Nephron (organoid): ENCODE measurements at regions not wholly inside any gene's neighbourhood (a gene's known extent, or its start where the extent isn't known, plus 50 kb on each side); places are given as distances from the start of the nearest gene placed in this dataset.

ENCODE experiments used
- H3K27ac Mint-ChIP-seq, 3 experiments: 2 replicates each; pipeline ENCODE4 v1.8.0; 2020; ENCODE audit warnings: mixed read lengths in 3 of 3, mild to moderate bottlenecking in 2 of 3, moderate library complexity in 1 of 3
- H3K27me3 Mint-ChIP-seq: 2 replicates; pipeline ENCODE4 v1.8.0; 2021; ENCODE audit warnings: low read depth, mild to moderate bottlenecking, moderate library complexity, mixed read lengths
- H3K36me3 Mint-ChIP-seq: 2 replicates; pipeline ENCODE4 v1.8.0; 2020; ENCODE audit warnings: low read depth, mixed read lengths
- H3K4me1 Mint-ChIP-seq: 2 replicates; pipeline ENCODE4 v1.8.0; 2020; ENCODE audit warnings: mixed read lengths
- H3K4me3 Mint-ChIP-seq, 3 experiments: 2 replicates each; pipeline ENCODE4 v1.8.0; 2020; ENCODE audit warnings: mild to moderate bottlenecking in 3 of 3, mixed read lengths in 3 of 3, moderate library complexity in 2 of 3
- H3K9me3 Mint-ChIP-seq: 2 replicates; pipeline ENCODE4 v1.8.0; 2020; ENCODE audit warnings: mixed read lengths
- CTCF ChIP-seq, 3 experiments: fragments of 200-600 bp; sonication (generic); IDR thresholded peaks; one replicate each; pipeline ENCODE4 v1.5.0; 2021; ENCODE audit warnings: antibody characterized with exemption in 3 of 3; ENCODE audit not compliant: unreplicated experiment in 3 of 3

GRCh38 chr2:40803900-40804299, 352.0 kb upstream of the SLC8A1 start:
- H3K4me1 Mint-ChIP-seq = no peaks in the 10 kb centered on the region
- peaks cover 5% of the 10 kb centered on the region for H3K27me3 Mint-ChIP-seq
- H3K36me3 Mint-ChIP-seq = no peaks in the 10 kb centered on the region
- no peaks in the 10 kb centered on the region for H3K9me3 Mint-ChIP-seq
- no peak overlapping the region for H3K4me3 Mint-ChIP-seq
- no peak overlapping the region for H3K27ac Mint-ChIP-seq
- TF ChIP-seq CTCF (IDR thresholded peaks at IDR 0.05; ENCODE audit: unreplicated experiment in 3 of 3) = no peak

GRCh38 chr2:40809156-40809555, 357.3 kb upstream of the SLC8A1 start:
- Mint-ChIP-seq H3K36me3 (no peaks in the 10 kb centered on the region), H3K9me3 (no peaks in the 10 kb centered on the region), H3K27ac (no peak overlapping the region), H3K4me1 (no peaks in the 10 kb centered on the region), H3K27me3 (no peaks in the 10 kb centered on the region), H3K4me3 (no peak overlapping the region)
- no peak for TF ChIP-seq CTCF (IDR thresholded peaks at IDR 0.05; ENCODE audit: unreplicated experiment in 3 of 3)

DNA sequence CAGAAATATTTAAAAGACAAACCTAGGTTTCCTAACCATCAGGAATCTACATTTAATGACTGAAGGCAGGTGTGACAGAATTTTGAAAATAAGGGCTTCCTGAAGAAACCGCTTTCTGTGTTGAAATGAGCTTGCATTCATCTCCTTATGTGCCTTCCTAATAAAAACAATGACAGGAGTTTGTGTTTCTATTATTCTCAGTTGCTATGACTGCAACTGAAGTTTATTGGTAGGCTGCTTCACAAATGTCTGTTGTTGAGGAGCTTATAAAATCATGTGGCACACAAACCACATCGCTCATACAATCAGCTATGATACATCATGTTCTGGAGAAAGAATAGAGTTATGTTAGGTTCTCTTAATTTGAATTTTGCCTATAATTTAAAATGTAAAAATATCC, 362.7 kb upstream of the SLC8A1 start:
- H3K4me3 Mint-ChIP-seq = no peak overlapping the region
- H3K27me3 Mint-ChIP-seq = no peaks in the 10 kb centered on the region
- H3K9me3 Mint-ChIP-seq = no peaks in the 10 kb centered on the region
- no peaks in the 10 kb centered on the region for H3K36me3 Mint-ChIP-seq
- no peak overlapping the region for H3K27ac Mint-ChIP-seq
- H3K4me1 Mint-ChIP-seq = no peaks in the 10 kb centered on the region
- TF ChIP-seq CTCF (IDR thresholded peaks at IDR 0.05; ENCODE audit: unreplicated experiment in 3 of 3) = no peak

DNA sequence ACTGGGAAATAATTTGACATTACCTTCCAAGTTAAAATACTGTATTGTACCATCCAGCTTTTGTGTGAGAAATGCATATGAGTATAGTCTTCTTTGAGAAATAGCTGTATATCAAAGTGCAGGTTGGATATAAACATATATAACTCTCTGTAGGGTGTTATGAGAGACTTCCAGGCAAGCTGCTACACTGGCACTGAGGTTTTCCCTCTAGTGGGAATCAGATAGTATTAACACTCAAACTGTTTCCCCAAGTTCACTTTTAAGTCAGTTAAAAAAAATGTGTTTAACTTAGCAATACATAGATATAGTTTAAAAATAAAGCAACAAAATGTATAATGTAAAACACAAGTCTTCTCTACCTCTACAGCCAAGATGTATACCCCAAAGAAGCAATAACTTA, 368.4 kb upstream of the SLC8A1 start:
- Mint-ChIP-seq H3K27me3 (no peaks in the 10 kb centered on the region), H3K27ac (no peak overlapping the region), H3K9me3 (no peaks in the 10 kb centered on the region), H3K4me1 (no peaks in the 10 kb centered on the region), H3K36me3 (no peaks in the 10 kb centered on the region), H3K4me3 (no peak overlapping the region)
- no peak for TF ChIP-seq CTCF (IDR thresholded peaks at IDR 0.05; ENCODE audit: unreplicated experiment in 3 of 3)

- H3K4me1 Mint-ChIP-seq = no peaks in the 10 kb centered on the region
- no peak for TF ChIP-seq CTCF (IDR thresholded peaks at IDR 0.05; ENCODE audit: unreplicated experiment in 3 of 3)
- H3K27me3 Mint-ChIP-seq = no peaks in the 10 kb centered on the region
- H3K4me3 Mint-ChIP-seq = no peak overlapping the region
- H3K36me3 Mint-ChIP-seq = no peaks in the 10 kb centered on the region
- no peaks in the 10 kb centered on the region for H3K9me3 Mint-ChIP-seq
- H3K27ac Mint-ChIP-seq = no peak overlapping the region
These were observed 371.6 kb upstream of the SLC8A1 start for GRCh38 chr2:40823478-40823877.

DNA sequence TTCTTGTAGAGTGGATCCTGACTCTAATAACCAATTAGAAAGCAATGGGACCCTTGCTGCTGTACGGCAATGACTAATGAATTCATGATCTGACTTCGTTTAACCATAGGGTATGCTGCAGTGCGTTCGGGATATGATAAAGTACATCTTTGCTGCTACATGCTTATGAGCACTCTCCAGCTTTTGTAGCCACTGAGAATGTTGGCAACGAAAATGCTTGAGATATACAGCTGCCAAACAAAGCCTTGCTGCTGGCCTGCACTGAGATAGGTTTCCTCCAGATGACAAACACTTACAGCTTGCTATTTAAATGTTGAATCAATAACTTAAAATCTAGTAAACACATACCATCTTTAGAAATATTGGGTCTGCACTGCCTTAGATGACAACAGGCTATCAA, 372.4 kb upstream of the SLC8A1 start:
- Mint-ChIP-seq H3K27ac (no peak overlapping the region), H3K4me1 (no peaks in the 10 kb centered on the region), H3K36me3 (no peaks in the 10 kb centered on the region), H3K27me3 (no peaks in the 10 kb centered on the region), H3K9me3 (no peaks in the 10 kb centered on the region), H3K4me3 (no peak overlapping the region)
- no peak for TF ChIP-seq CTCF (IDR thresholded peaks at IDR 0.05; ENCODE audit: unreplicated experiment in 3 of 3)
